PC-9 (cell line): ENCODE measurements at regions not wholly inside any gene's neighbourhood (a gene's known extent, or its start where the extent isn't known, plus 50 kb on each side); places are given as distances from the start of the nearest gene placed in this dataset.

Experiments
- BruUV-seq: library from RNA; stranded (reverse); fragments of 400-500 nt; replicated peaks from 2 replicates; lab custom pipeline; 2021; lab: Mats Ljungman, UMichigan
- CTCF ChIA-PET: fragments of 300-600 bp; sonication (Branson Sonifier 250); formaldehyde crosslinking; loops from one replicate; lab custom pipeline; 2022; ENCODE audit warnings: antibody characterized with exemption; lab: Charles Lee
- POLR2A ChIA-PET: fragments of 300-600 bp; sonication (Branson Sonifier 250); formaldehyde crosslinking; loops from one replicate; lab custom pipeline; 2022; ENCODE audit warnings: antibody characterized with exemption; ENCODE audit not compliant: unreplicated experiment; lab: Charles Lee
- DNase-seq, 2 experiments: peaks; one replicate each; pipeline versions ENCODE4 v3.0.0 to v3.0.0-alpha.2; 2015 to 2022; ENCODE audit warnings: mixed read lengths in 1 of 2
- H2AFZ ChIP-seq: fragments of 200-600 bp; sonication (generic); 2 replicates; pipeline ENCODE4 v1.8.1; 2017; ENCODE audit warnings: antibody characterized with exemption
- H3F3A ChIP-seq: fragments of 200-600 bp; sonication (generic); 2 replicates; pipeline ENCODE4 v1.8.1; 2017; ENCODE audit warnings: antibody characterized with exemption, mild to moderate bottlenecking, low read depth; ENCODE audit not compliant: insufficient read depth
- H3K27ac ChIP-seq: fragments of 200-600 bp; sonication (generic); 2 replicates; pipeline ENCODE4 v1.6.1; 2016; ENCODE audit warnings: mixed run types
- H3K27me3 ChIP-seq: fragments of 200-600 bp; sonication (generic); 2 replicates; pipeline ENCODE4 v1.6.1; 2016; ENCODE audit warnings: low read depth, mixed run types; ENCODE audit not compliant: insufficient read depth
- H3K36me3 ChIP-seq: fragments of 200-600 bp; sonication (generic); 2 replicates; pipeline ENCODE4 v1.6.1; 2016; ENCODE audit warnings: low read depth, mixed run types
- H3K4me1 ChIP-seq: fragments of 200-600 bp; sonication (generic); replicated peaks from 2 replicates; pipeline ENCODE4 v1.6.1; 2016; ENCODE audit warnings: mixed run types; ENCODE audit not compliant: insufficient read depth
- H3K4me2 ChIP-seq: fragments of 200-600 bp; sonication (generic); 2 replicates; pipeline ENCODE4 v1.6.1; 2017; ENCODE audit warnings: mixed run types
- H3K4me3 ChIP-seq: fragments of 200-600 bp; sonication (generic); 2 replicates; pipeline ENCODE4 v1.6.1; 2016; ENCODE audit warnings: mixed run types
- H3K79me2 ChIP-seq: fragments of 200-600 bp; sonication (generic); 2 replicates; pipeline ENCODE4 v1.6.1; 2017; ENCODE audit warnings: low read depth, mixed run types
- H3K9me2 ChIP-seq: fragments of 200-600 bp; sonication (generic); 2 replicates; pipeline ENCODE4 v1.8.1; 2017; ENCODE audit warnings: mild to moderate bottlenecking; ENCODE audit not compliant: insufficient read depth
- H3K9me3 ChIP-seq: fragments of 200-600 bp; sonication (generic); 2 replicates; pipeline ENCODE4 v1.8.1; 2016; ENCODE audit warnings: low read depth; ENCODE audit not compliant: insufficient read depth
- H4K20me1 ChIP-seq: fragments of 200-600 bp; sonication (generic); 2 replicates; pipeline ENCODE4 v1.8.1; 2017; ENCODE audit not compliant: insufficient read depth
- CTCF ChIP-seq: fragments of 200-600 bp; sonication (generic); conservative IDR thresholded peaks from 2 replicates; pipeline ENCODE4 v1.6.1; 2017; ENCODE audit warnings: mixed run types, antibody characterized with exemption, mild to moderate bottlenecking, moderate library complexity
- EZH2 ChIP-seq: fragments of 200-600 bp; sonication (generic); IDR thresholded peaks from 2 replicates; pipeline ENCODE4 v1.8.0; 2017; ENCODE audit warnings: antibody characterized with exemption, low read depth
- intact Hi-C: fragments of 100-400 bp; cut with micrococcal nuclease; formaldehyde crosslinking; loops from one replicate; pipeline ENCODE4 v1.10.0; 2022; ENCODE audit not compliant: unreplicated experiment

DNA sequence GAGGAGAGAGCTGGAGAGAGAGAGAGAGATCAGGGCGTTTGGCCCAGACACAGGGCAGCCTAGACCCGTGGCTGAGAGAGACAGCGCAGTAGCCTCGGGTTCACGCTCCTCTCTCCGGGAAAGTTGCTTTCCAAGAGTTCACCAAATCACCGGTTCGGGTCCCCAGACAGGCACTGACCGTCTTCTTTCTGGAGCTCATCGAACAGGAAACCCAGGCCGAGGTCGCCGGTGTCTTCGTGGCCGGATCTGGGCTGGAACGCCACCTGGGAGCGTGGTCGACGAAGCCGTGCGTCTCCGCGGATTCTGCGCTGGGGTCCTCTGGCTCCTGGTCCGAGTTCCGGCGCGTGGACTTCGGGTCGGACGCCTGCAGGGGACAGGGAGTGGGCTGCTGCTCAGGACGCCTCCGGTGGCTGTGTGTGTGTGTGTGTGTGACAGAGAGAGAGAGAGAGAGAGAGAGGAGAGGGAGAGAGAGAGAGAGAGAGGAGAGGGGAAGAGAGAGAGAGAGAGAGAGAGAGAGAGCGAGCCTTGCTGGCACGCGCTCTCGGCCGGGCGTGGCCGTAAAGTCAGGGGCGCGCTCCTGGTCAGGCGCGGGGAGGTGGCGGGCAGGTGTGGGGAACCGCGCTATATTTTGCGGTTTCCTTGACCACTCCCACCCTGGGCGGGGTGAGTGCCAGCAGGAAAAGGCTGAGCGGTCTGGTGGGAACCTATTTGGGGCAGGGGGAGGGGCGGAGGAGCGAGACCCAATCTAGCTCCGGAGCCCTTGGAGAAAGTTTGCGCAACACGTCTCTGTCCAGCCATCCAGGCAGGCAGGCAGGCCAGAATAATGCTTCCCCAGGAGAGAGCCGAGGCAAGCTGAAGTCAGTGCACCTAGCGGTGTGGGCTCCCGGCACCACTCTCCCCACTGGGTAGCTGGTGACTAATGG is 62.1 kb downstream of the RHOXF2B start:
- H3K4me3 ChIP-seq, result no peak overlapping the region
- H2AFZ ChIP-seq, result no peak overlapping the region
- DNase-seq, result peak in 1 of 2 experiments; percentile 16
- H3F3A ChIP-seq, result no peaks in the 10 kb centered on the region
- peaks cover 26% of the 10 kb centered on the region for H3K27me3 ChIP-seq
- TF ChIP-seq EZH2 (no peak), CTCF (no peak)
- no peaks in the 10 kb centered on the region for H3K36me3 ChIP-seq
- no peaks in the 10 kb centered on the region for H3K79me2 ChIP-seq
- H3K27ac ChIP-seq, result no peak overlapping the region
- no peaks in the 10 kb centered on the region for H3K4me1 ChIP-seq
- no peaks in the 10 kb centered on the region for H3K9me3 ChIP-seq
- CTCF ChIA-PET, result interaction anchor here (0.5 kb wide), 1 partner anchor 454 kb away, joined by 3 read pairs; no protein-coding TSS in a partner anchor
- H3K9me2 ChIP-seq, result no peaks in the 10 kb centered on the region
- no peak overlapping the region for H3K4me2 ChIP-seq
- POLR2A ChIA-PET, result no interaction called here
- H4K20me1 ChIP-seq, result no peaks in the 10 kb centered on the region
- intact Hi-C loops, result no loop called here
- no TSS peak for BruUV-seq

- Histone ChIP-seq H3K36me3 (no peaks in the 10 kb centered on the region), H3F3A (no peaks in the 10 kb centered on the region), H3K9me3 (no peaks in the 10 kb centered on the region), H3K79me2 (no peaks in the 10 kb centered on the region), H3K4me3 (no peak overlapping the region), H3K27ac (no peak overlapping the region), H3K9me2 (no peaks in the 10 kb centered on the region), H3K4me1 (no peaks in the 10 kb centered on the region), H4K20me1 (no peaks in the 10 kb centered on the region), H3K27me3 (peaks cover 24% of the 10 kb centered on the region), H3K4me2 (no peak overlapping the region), H2AFZ (no peak overlapping the region)
- TF ChIP-seq CTCF (no peak), EZH2 (no peak)
- no peak for DNase-seq
- CTCF ChIA-PET, result interaction anchor here (0.6 kb wide), 2 partner anchors 32 to 219 kb away, joined by 3 to 6 read pairs; no protein-coding TSS in a partner anchor
- intact Hi-C loops, result no loop called here
- POLR2A ChIA-PET, result no interaction called here
- BruUV-seq, result no TSS peak
These were observed 62.9 kb downstream of the RHOXF2B start for GRCh38 chrX:120014354-120015130.

DNA sequence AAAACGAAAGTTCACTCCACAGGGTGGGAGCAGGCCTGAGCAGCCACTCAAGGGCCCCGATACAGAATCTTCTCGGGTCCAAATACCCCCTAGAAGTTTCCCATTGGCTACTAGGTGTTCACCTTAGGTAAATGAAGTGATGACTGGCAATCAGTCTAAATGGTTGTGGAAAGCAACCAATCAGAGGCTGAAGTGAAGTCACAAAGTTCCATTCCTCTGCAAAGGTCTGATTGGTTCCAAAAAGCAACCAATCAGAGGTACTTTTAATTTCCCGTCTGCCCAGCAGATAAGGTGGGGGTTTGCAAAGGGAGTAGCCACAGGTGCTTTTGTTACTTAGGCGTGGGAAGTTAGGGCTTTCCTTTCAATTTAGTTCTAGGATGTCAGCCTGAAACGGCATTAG is 58.2 kb upstream of the NKAP start:
- no peak for TF ChIP-seq EZH2
- no peak for TF ChIP-seq CTCF
- no peaks in the 10 kb centered on the region for H3K79me2 ChIP-seq
- intact Hi-C loops, result no loop called here
- H3K9me2 ChIP-seq, result no peaks in the 10 kb centered on the region
- H4K20me1 ChIP-seq, result no peaks in the 10 kb centered on the region
- H3K27ac ChIP-seq, result no peak overlapping the region
- no peaks in the 10 kb centered on the region for H3K36me3 ChIP-seq
- no TSS peak for BruUV-seq
- peaks cover 19% of the 10 kb centered on the region for H3K27me3 ChIP-seq
- H3K4me1 ChIP-seq, result no peaks in the 10 kb centered on the region
- ChIA-PET POLR2A (no interaction called here), CTCF (no interaction called here)
- no peaks in the 10 kb centered on the region for H3F3A ChIP-seq
- no peak overlapping the region for H3K4me2 ChIP-seq
- H2AFZ ChIP-seq, result no peak overlapping the region
- no peak overlapping the region for H3K4me3 ChIP-seq
- no peak for DNase-seq
- no peaks in the 10 kb centered on the region for H3K9me3 ChIP-seq
